Naive thymus-derived CD4-positive, alpha-beta T cell (primary cell): ENCODE measurements at regions not wholly inside any gene's neighbourhood (a gene's known extent, or its start where the extent isn't known, plus 50 kb on each side); places are given as distances from the start of the nearest gene placed in this dataset.
A peak's percentile ranks its signal among the peaks of the same experiment; 100 is the strongest.

ENCODE experiments used
- ATAC-seq: fragments of 150-1000 bp; cut with Tn5 transposase; 2 replicates; pipeline ENCODE4 v1.10.0; 2021; ENCODE audit warnings: mild to moderate bottlenecking, moderate library complexity
- CTCF ChIA-PET: fragments of 350-600 bp; sonication (Branson Sonifier 250); formaldehyde crosslinking; loops from one replicate; lab custom pipeline; 2021; ENCODE audit warnings: antibody characterized with exemption; lab: Charles Lee
- POLR2A ChIA-PET: fragments of 350-600 bp; sonication (Branson Sonifier 250); formaldehyde crosslinking; loops from one replicate; lab custom pipeline; 2021; ENCODE audit warnings: antibody characterized with exemption, inconsistent platforms; lab: Charles Lee
- DNase-seq, 9 donors: peaks; one replicate each; pipeline versions ENCODE4 v3.0.0 to v3.0.0-alpha.2; 2020 to 2022; ENCODE audit warnings: mixed read lengths in 1 of 9
- H3K27ac ChIP-seq: one replicate; pipeline ENCODE4 v1.7.0; 2013; ENCODE audit warnings: mild to moderate bottlenecking, low read depth, low read length, moderate library complexity
- H3K27me3 ChIP-seq, 2 donors: one replicate each; pipeline ENCODE4 v1.7.0; 2013; ENCODE audit warnings: low read length in 2 of 2, mild to moderate bottlenecking in 2 of 2, moderate library complexity in 2 of 2; ENCODE audit not compliant: control insufficient read depth in 2 of 2, insufficient read depth in 2 of 2
- H3K36me3 ChIP-seq, 3 experiments: 1 replicate in 2 of 3; 2 replicates in 1 of 3; pipeline ENCODE4 v1.7.0; 2013; ENCODE audit warnings: low read length in 3 of 3, mild to moderate bottlenecking in 3 of 3, moderate library complexity in 1 of 3; ENCODE audit not compliant: insufficient read depth in 3 of 3, control insufficient read depth in 2 of 3
- H3K4me1 ChIP-seq, 2 donors: one replicate each; pipeline ENCODE4 v1.7.0; 2013; ENCODE audit warnings: low read length in 2 of 2, mild to moderate bottlenecking in 2 of 2, moderate library complexity in 1 of 2; ENCODE audit not compliant: control insufficient read depth in 2 of 2, insufficient read depth in 2 of 2
- H3K4me3 ChIP-seq: 2 replicates; pipeline ENCODE4 v1.7.0; 2013; ENCODE audit warnings: mild to moderate bottlenecking, low read length
- H3K9me3 ChIP-seq, 3 experiments: 1 replicate in 2 of 3; 2 replicates in 1 of 3; pipeline ENCODE4 v1.7.0; 2013; ENCODE audit warnings: low read length in 3 of 3; ENCODE audit not compliant: control insufficient read depth in 2 of 3
- H3K27ac Mint-ChIP-seq, 9 donors: one replicate each; pipeline ENCODE4 v1.8.0; 2020 to 2022; ENCODE audit warnings: mixed read lengths in 9 of 9, mild to moderate bottlenecking in 8 of 9, moderate library complexity in 5 of 9, inconsistent platforms in 2 of 9
- H3K27me3 Mint-ChIP-seq, 5 donors: one replicate each; pipeline ENCODE4 v1.8.0; 2021 to 2022; ENCODE audit warnings: mixed read lengths in 5 of 5, mild to moderate bottlenecking in 1 of 5
- H3K36me3 Mint-ChIP-seq, 5 donors: one replicate each; pipeline ENCODE4 v1.8.0; 2020 to 2022; ENCODE audit warnings: mixed read lengths in 5 of 5, mild to moderate bottlenecking in 3 of 5, inconsistent platforms in 1 of 5
- H3K4me1 Mint-ChIP-seq, 7 donors: one replicate each; pipeline ENCODE4 v1.8.0; 2020 to 2022; ENCODE audit warnings: mixed read lengths in 7 of 7, mild to moderate bottlenecking in 3 of 7, inconsistent platforms in 1 of 7
- H3K4me3 Mint-ChIP-seq, 10 donors: one replicate each; pipeline ENCODE4 v1.8.0; 2020 to 2022; ENCODE audit warnings: mild to moderate bottlenecking in 10 of 10, mixed read lengths in 10 of 10, moderate library complexity in 6 of 10, inconsistent platforms in 2 of 10
- H3K9me3 Mint-ChIP-seq, 11 donors: one replicate each; pipeline ENCODE4 v1.8.0; 2020 to 2022; ENCODE audit warnings: mixed read lengths in 11 of 11, mild to moderate bottlenecking in 4 of 11, inconsistent platforms in 1 of 11, moderate library complexity in 1 of 11
- intact Hi-C, 2 donors: fragments of 100-400 bp; cut with micrococcal nuclease; formaldehyde crosslinking; loops; one replicate each; pipeline ENCODE4 v1.15.1; 2023

DNA sequence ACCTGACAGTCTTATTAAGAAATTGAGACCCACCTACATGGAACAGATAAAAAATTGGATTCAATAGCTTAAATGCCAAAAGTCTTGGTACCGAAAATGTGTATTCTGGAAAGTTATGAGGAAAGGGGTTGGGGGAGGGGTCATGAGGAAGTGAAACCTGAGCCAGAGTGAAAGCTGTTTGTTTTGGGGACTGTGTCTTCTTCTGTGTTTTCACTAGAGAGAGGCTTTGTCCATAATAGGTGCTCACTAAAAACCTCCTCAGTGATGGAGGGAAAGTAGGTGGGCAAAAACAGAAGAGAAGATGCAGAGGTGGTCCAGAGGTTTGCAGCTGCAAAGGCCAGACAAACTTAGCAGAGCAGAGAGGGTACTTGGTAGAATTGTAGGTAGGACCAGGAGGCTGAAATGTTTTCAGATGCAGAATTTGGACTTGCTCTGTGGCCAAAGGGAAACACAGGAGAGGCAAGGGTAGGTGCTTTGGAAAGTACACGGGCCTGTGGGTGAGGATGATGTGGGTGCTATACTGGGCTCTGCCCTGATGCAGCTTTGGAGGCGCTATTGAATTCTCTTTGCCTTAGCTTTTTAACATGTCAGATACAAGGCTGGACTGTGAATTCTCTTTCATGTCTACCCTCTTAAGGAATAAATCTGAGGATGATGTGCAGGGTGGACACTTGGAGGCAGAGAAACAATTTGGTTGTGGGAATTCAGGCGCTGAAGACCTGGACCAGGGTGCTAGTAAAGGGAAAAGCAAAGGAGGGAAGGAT, 254.6 kb downstream of the PTEN start:
- H3K9me3 Mint-ChIP-seq = no peaks in the 10 kb centered on the region
- Histone ChIP-seq H3K4me3 (no peak overlapping the region), H3K27me3 (no peaks in the 10 kb centered on the region), H3K27ac (no peak overlapping the region), H3K9me3 (no peaks in the 10 kb centered on the region), H3K36me3 (no peaks in the 10 kb centered on the region), H3K4me1 (peaks cover 11 to 33% of the 10 kb centered on the region in 2 donors)
- H3K27me3 Mint-ChIP-seq = no peaks in the 10 kb centered on the region
- peaks cover 0 to 2% (median 0%) of the 10 kb centered on the region in 5 donors for H3K36me3 Mint-ChIP-seq
- ATAC-seq = peak; percentile 50
- ChIA-PET CTCF (interaction anchor here (0.6 to 2.1 kb wide), 3 partner anchors 13 to 271 kb away, joined by 3 to 8 read pairs (median 6); no protein-coding TSS in a partner anchor), POLR2A (interaction anchor here (0.6 to 1.7 kb wide), 2 partner anchors 94 to 255 kb away, joined by 3 to 4 read pairs; partner anchors contain the start of genes KLLN and PTEN)
- H3K4me1 Mint-ChIP-seq = peaks cover 13 to 38% (median 19%) of the 10 kb centered on the region in 7 donors
- peak in 1 of 9 donors; percentile 7 for DNase-seq
- H3K27ac Mint-ChIP-seq = no peak overlapping the region
- intact Hi-C loops = loop anchor here in 1 of 2 donors (1.0 kb wide), 2 partner anchors 271 to 435 kb away; no protein-coding TSS in a partner anchor
- H3K4me3 Mint-ChIP-seq = no peak overlapping the region

DNA sequence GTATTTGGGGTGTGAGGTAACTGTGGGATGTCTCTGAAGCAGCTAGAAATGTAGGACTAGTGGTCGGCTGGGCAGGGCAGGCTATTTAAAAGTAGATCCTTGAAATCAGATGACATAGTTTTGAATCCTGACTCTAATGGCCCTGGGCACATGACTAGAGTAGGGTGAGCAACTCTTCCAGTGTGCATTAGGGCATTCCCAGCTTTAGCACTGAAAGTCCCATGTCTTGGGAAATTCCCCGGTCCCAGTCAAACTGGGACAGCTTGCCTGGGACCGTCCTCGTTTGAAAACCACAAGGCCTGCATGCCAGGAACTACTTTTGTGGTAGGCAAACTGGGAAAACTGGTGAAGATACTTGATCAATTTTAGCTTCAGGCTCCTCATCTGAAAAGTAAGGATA, 255.3 kb downstream of the PTEN start:
- Mint-ChIP-seq H3K4me3 (no peak overlapping the region), H3K36me3 (peaks cover 0 to 2% (median 0%) of the 10 kb centered on the region in 5 donors), H3K27me3 (peaks cover 0 to 2% (median 0%) of the 10 kb centered on the region in 5 donors), H3K9me3 (no peaks in the 10 kb centered on the region), H3K4me1 (peaks cover 13 to 32% (median 18%) of the 10 kb centered on the region in 7 donors), H3K27ac (no peak overlapping the region)
- Histone ChIP-seq H3K9me3 (no peaks in the 10 kb centered on the region), H3K27ac (no peak overlapping the region), H3K27me3 (no peaks in the 10 kb centered on the region), H3K4me3 (no peak overlapping the region), H3K4me1 (peaks cover 11 to 28% of the 10 kb centered on the region in 2 donors), H3K36me3 (no peaks in the 10 kb centered on the region)
- DNase-seq (no peak), ATAC-seq (no peak)
- CTCF ChIA-PET = interaction anchor here (0.6 to 2.1 kb wide), 3 partner anchors 14 to 271 kb away, joined by 3 to 8 read pairs (median 6); no protein-coding TSS in a partner anchor
- intact Hi-C loops = loop anchor here in 1 of 2 donors (1.0 kb wide), 2 partner anchors 271 to 435 kb away; no protein-coding TSS in a partner anchor
- POLR2A ChIA-PET = no interaction called here

DNA sequence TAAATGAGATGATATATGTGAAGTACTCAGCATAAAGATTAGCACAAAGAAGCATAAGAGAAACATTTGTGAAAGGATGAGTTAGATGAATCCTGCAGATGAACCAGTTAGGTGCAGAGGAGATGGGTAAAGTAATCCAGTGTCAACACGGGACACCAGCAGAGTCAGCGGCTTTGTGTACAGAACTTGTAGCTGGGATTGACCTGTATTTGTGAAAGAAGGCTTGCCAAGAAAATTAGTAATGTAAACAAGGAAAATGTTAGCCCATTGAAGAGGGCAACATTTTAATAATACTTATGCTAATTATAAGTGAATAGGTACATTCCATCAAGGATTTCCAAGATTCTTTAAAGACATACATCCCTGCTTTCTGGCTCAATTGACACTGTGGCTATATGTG, 255.7 kb downstream of the PTEN start:
- DNase-seq = no peak
- H3K36me3 ChIP-seq = no peaks in the 10 kb centered on the region
- Mint-ChIP-seq H3K27me3 (peaks cover 0 to 6% (median 0%) of the 10 kb centered on the region in 5 donors), H3K36me3 (peaks cover 0 to 2% (median 0%) of the 10 kb centered on the region in 5 donors), H3K9me3 (no peaks in the 10 kb centered on the region), H3K4me3 (no peak overlapping the region), H3K4me1 (peaks cover 8 to 27% (median 18%) of the 10 kb centered on the region in 7 donors), H3K27ac (no peak overlapping the region)
- no peaks in the 10 kb centered on the region for H3K27me3 ChIP-seq
- H3K9me3 ChIP-seq = no peaks in the 10 kb centered on the region
- intact Hi-C loops = no loop called here
- no peak overlapping the region for H3K4me3 ChIP-seq
- CTCF ChIA-PET = interaction anchor here (2.1 kb wide), 1 partner anchor 270 kb away, joined by 8 read pairs; no protein-coding TSS in a partner anchor
- POLR2A ChIA-PET = no interaction called here
- H3K4me1 ChIP-seq = peaks cover 11 to 24% of the 10 kb centered on the region in 2 donors
- ATAC-seq = no peak
- no peak overlapping the region for H3K27ac ChIP-seq

DNA sequence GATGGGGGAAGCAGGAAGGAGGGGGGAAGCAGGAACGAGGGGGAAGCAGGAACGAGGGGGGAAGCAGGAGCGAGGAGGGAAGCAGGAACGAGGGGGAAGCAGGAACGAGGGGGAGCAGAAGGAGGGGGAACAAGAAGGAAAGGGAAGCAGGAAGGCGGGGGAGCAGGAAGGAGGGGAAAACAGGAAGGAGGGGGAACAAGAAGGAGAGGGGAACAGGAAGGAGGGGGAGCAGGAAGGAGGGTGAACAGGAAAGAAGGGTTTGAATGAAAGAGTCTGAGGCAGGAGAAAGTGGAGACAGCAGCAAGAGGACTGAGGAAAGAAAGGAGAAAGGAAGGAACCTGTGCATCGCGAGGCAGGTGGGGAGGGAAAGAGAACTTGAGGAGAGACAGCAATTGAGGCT, 256.6 kb downstream of the PTEN start:
- Histone ChIP-seq H3K4me1 (peaks cover 11 to 23% of the 10 kb centered on the region in 2 donors), H3K9me3 (no peaks in the 10 kb centered on the region), H3K4me3 (no peak overlapping the region), H3K27me3 (no peaks in the 10 kb centered on the region), H3K36me3 (no peaks in the 10 kb centered on the region), H3K27ac (no peak overlapping the region)
- ChIA-PET CTCF (no interaction called here), POLR2A (no interaction called here)
- H3K27me3 Mint-ChIP-seq = peaks cover 0 to 7% (median 0%) of the 10 kb centered on the region in 5 donors
- intact Hi-C loops = no loop called here
- H3K27ac Mint-ChIP-seq = peak overlapping the region in 4 of 9 donors; percentile 36 to 73 (median 46)
- no peaks in the 10 kb centered on the region for H3K9me3 Mint-ChIP-seq
- H3K4me3 Mint-ChIP-seq = no peak overlapping the region
- ATAC-seq (no peak), DNase-seq (no peak)
- peaks cover 0 to under 1% (median 0%) of the 10 kb centered on the region in 5 donors for H3K36me3 Mint-ChIP-seq
- peaks cover 2 to 19% (median 18%) of the 10 kb centered on the region in 7 donors for H3K4me1 Mint-ChIP-seq

DNA sequence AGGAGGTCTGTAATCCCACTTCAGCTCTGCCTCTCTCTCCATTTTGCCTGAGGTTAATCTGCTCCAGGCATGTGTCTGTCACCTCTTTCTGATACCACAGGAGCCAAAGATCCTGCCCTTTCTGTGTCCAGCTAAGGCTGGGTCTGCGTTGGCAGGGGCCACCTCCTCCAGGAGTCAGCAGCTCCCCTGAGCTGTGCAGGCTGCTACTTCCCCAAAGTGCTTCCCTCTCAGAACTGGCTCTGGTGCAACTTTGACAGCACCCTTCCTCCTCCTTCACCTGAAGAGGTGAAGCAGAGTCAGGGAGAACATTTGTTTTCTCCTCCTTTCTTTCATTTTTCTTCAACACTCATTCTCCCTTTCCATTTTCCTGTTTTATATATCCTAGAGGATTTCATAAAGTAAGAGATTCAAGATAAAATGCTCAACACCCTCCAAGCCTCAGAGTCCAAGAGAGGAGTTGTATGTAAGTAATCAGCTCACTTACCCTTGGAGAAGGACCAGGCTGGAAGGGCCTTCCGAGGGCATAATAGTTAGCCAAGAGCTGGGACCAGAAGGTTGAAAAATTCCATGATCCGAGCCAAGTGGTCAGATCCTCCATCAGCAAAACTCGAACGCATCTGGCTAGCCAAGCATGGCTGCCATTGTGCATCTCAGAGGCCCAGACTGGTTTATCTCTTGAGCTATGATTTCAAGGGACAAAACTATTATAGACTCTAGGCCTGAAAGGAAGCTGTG, 257.3 kb downstream of the PTEN start:
- Histone ChIP-seq H3K4me3 (no peak overlapping the region), H3K36me3 (no peaks in the 10 kb centered on the region), H3K9me3 (no peaks in the 10 kb centered on the region), H3K27me3 (no peaks in the 10 kb centered on the region), H3K4me1 (peaks cover 11 to 23% of the 10 kb centered on the region in 2 donors), H3K27ac (no peak overlapping the region)
- POLR2A ChIA-PET = no interaction called here
- H3K27ac Mint-ChIP-seq = peak overlapping the region in 2 of 9 donors; percentile 36 to 38
- intact Hi-C loops = no loop called here
- peaks cover 0 to 2% (median 0%) of the 10 kb centered on the region in 5 donors for H3K36me3 Mint-ChIP-seq
- H3K4me1 Mint-ChIP-seq = peaks cover 0 to 19% (median 14%) of the 10 kb centered on the region in 7 donors
- H3K4me3 Mint-ChIP-seq = peak overlapping the region in 1 of 10 donors; percentile 12
- CTCF ChIA-PET = interaction anchor here (1.1 kb wide), 1 partner anchor 432 kb away, joined by 3 read pairs; no protein-coding TSS in a partner anchor
- peaks cover 0 to 2% (median 0%) of the 10 kb centered on the region in 11 donors for H3K9me3 Mint-ChIP-seq
- peaks cover 0 to 13% (median 0%) of the 10 kb centered on the region in 5 donors for H3K27me3 Mint-ChIP-seq
- DNase-seq (no peak), ATAC-seq (peak; percentile 58)

DNA sequence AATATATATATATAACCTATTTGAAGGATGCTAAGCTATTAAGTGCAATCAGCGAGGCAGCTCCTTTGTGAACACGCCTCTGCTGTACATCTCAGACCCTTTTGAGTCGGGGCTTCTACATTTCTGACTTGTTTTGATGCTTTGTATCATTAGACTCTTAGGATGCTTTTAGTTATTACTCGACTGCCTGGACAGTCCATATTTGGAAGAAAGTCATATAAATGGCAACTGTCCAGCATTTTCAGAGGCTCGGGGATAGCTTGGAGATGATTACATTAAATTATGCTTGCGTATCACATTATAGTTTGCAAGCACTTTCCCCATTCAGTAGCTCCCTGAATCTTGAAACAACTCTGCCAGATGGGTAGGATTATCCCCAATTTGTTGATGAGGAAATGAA, 257.9 kb downstream of the PTEN start:
- Histone ChIP-seq H3K36me3 (no peaks in the 10 kb centered on the region), H3K27me3 (no peaks in the 10 kb centered on the region), H3K27ac (no peak overlapping the region), H3K9me3 (no peaks in the 10 kb centered on the region), H3K4me3 (no peak overlapping the region), H3K4me1 (peaks cover 11 to 20% of the 10 kb centered on the region in 2 donors)
- Mint-ChIP-seq H3K36me3 (peaks cover 0 to 2% (median 0%) of the 10 kb centered on the region in 5 donors), H3K27ac (no peak overlapping the region), H3K4me1 (peaks cover 0 to 19% (median 14%) of the 10 kb centered on the region in 7 donors), H3K9me3 (peaks cover 0 to 5% (median 0%) of the 10 kb centered on the region in 11 donors), H3K27me3 (peaks cover 0 to 16% (median 0%) of the 10 kb centered on the region in 5 donors), H3K4me3 (no peak overlapping the region)
- DNase-seq (no peak), ATAC-seq (no peak)
- intact Hi-C loops = no loop called here
- ChIA-PET POLR2A (interaction anchor here (1.2 kb wide), 1 partner anchor 259 kb away, joined by 3 read pairs; no protein-coding TSS in a partner anchor), CTCF (interaction anchor here (1.1 kb wide), 1 partner anchor 431 kb away, joined by 3 read pairs; no protein-coding TSS in a partner anchor)
